GM12878 (cell line): ENCODE measurements at regions not wholly inside any gene's neighbourhood (a gene's known extent, or its start where the extent isn't known, plus 50 kb on each side); places are given as distances from the start of the nearest gene placed in this dataset.

Experiments
- ASH2L ChIP-seq: fragments of 300-600, 200-600 bp; sonication (generic); IDR thresholded peaks from 2 replicates; pipeline ENCODE4 v1.6.1; 2017; ENCODE audit warnings: low read depth, mild to moderate bottlenecking, borderline replicate concordance
- CREB1 ChIP-seq: IDR thresholded peaks from 2 replicates; pipeline ENCODE4 v1.6.1; 2012; ENCODE audit warnings: low read depth, mild to moderate bottlenecking, inconsistent platforms
- HDGF ChIP-seq: fragments of 450-650 bp; IDR thresholded peaks from 2 replicates; pipeline ENCODE4 v1.6.1; 2016; ENCODE audit warnings: antibody characterized with exemption
- NR2C1 ChIP-seq: fragments of 450-650 bp; IDR thresholded peaks from 2 replicates; pipeline ENCODE4 v1.6.1; 2017; ENCODE audit warnings: antibody characterized with exemption, mild to moderate bottlenecking, moderate library complexity
- RELA ChIP-seq: fragments of 450-650 bp; IDR thresholded peaks from 2 replicates; pipeline ENCODE4 v1.8.0; 2014; ENCODE audit warnings: borderline replicate concordance; ENCODE audit not compliant: partially characterized antibody
- SMC3 ChIP-seq: IDR thresholded peaks from 2 replicates; pipeline ENCODE4 v1.6.1; 2011; ENCODE audit warnings: low read length, improper control_type of control experiment, borderline replicate concordance
- TF ChIP-seq, protein P1 (sequence below): IDR thresholded peaks from 2 replicates; pipeline ENCODE4 v1.6.1; 2012; ENCODE audit warnings: low read depth, low read length, improper control_type of control experiment
- TF ChIP-seq, protein P2 (sequence below): fragments of 450-650 bp; IDR thresholded peaks from 2 replicates; pipeline ENCODE4 v1.6.1; 2018; ENCODE audit warnings: mild to moderate bottlenecking, low read depth, moderate library complexity; ENCODE audit not compliant: partially characterized antibody

DNA sequence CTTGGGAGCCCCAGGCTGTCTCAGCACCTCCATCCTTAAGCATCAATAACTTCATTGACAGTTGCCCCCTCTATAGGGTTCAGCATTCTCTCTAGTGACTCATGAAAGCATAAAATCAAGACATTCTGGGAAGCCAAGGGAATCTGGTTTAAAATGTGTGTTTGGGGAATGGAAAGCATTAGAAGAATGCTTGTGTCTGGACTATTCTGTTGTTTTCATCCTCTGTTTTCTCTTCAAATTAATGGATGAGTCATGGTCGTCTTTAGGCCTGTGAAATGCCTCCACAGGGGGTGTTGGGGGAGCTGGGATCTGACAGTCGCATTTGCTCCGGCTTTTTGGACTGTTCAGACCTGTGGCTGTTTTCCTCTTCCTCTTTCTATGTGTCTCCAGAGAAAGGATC, 279.7 kb downstream of the CDC5L start:
- TF ChIP-seq SMC3 (no peak), NR2C1 (no peak), RELA (no peak), CREB1 (no peak), HDGF (no peak), ASH2L (no peak)
- TF ChIP-seq, protein P1, sequence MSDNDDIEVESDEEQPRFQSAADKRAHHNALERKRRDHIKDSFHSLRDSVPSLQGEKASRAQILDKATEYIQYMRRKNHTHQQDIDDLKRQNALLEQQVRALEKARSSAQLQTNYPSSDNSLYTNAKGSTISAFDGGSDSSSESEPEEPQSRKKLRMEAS = no peak
- TF ChIP-seq, protein P2, sequence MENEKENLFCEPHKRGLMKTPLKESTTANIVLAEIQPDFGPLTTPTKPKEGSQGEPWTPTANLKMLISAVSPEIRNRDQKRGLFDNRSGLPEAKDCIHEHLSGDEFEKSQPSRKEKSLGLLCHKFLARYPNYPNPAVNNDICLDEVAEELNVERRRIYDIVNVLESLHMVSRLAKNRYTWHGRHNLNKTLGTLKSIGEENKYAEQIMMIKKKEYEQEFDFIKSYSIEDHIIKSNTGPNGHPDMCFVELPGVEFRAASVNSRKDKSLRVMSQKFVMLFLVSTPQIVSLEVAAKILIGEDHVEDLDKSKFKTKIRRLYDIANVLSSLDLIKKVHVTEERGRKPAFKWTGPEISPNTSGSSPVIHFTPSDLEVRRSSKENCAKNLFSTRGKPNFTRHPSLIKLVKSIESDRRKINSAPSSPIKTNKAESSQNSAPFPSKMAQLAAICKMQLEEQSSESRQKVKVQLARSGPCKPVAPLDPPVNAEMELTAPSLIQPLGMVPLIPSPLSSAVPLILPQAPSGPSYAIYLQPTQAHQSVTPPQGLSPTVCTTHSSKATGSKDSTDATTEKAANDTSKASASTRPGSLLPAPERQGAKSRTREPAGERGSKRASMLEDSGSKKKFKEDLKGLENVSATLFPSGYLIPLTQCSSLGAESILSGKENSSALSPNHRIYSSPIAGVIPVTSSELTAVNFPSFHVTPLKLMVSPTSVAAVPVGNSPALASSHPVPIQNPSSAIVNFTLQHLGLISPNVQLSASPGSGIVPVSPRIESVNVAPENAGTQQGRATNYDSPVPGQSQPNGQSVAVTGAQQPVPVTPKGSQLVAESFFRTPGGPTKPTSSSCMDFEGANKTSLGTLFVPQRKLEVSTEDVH = no peak
